PC-3 (cell line): ENCODE measurements at regions not wholly inside any gene's neighbourhood (a gene's known extent, or its start where the extent isn't known, plus 50 kb on each side); places are given as distances from the start of the nearest gene placed in this dataset.

Experiments
- ATAC-seq: fragments of 200-7000 bp; cut with Tn5 transposase; 2 replicates; pipeline ENCODE4 v1.9.1; 2020; ENCODE audit warnings: mild to moderate bottlenecking, moderate library complexity
- BruUV-seq: library from RNA; stranded (reverse); fragments of 400-500 nt; replicated peaks from 2 replicates; lab custom pipeline; 2021; lab: Mats Ljungman, UMichigan
- CTCF ChIA-PET: fragments of 300-600 bp; sonication (Branson Sonifier 250); formaldehyde crosslinking; loops from one replicate; lab custom pipeline; 2022; ENCODE audit warnings: antibody characterized with exemption; lab: Charles Lee
- POLR2A ChIA-PET: fragments of 300-600 bp; sonication (Branson Sonifier 250); formaldehyde crosslinking; loops from one replicate; lab custom pipeline; 2022; ENCODE audit warnings: antibody characterized with exemption; ENCODE audit not compliant: unreplicated experiment; lab: Charles Lee
- DNase-seq: peaks from one replicate; pipeline ENCODE4 v3.0.0-alpha.2; 2015
- H2AFZ ChIP-seq: fragments of 300-600 bp; sonication (generic); 2 replicates; pipeline ENCODE4 v1.6.0; 2016; ENCODE audit warnings: antibody characterized with exemption, low read length
- H3F3A ChIP-seq: fragments of 300-600 bp; sonication (generic); one replicate; pipeline ENCODE4 v1.6.0; 2017; ENCODE audit warnings: antibody characterized with exemption, low read length, control low read depth, mild to moderate bottlenecking; ENCODE audit not compliant: unreplicated experiment
- H3K27ac ChIP-seq: fragments of 300-600 bp; sonication (generic); 2 replicates; pipeline ENCODE4 v1.5.1; 2016; ENCODE audit warnings: mild to moderate bottlenecking, low read length
- H3K27me3 ChIP-seq: fragments of 300-600 bp; sonication (generic); 2 replicates; pipeline ENCODE4 v1.6.1; 2016; ENCODE audit warnings: low read length, mixed read lengths
- H3K36me3 ChIP-seq: fragments of 300-600 bp; sonication (generic); 2 replicates; pipeline ENCODE4 v1.6.1; 2016; ENCODE audit warnings: low read depth, mixed run types, low read length, mixed read lengths
- H3K4me1 ChIP-seq: fragments of 300-600 bp; sonication (generic); 2 replicates; pipeline ENCODE4 v1.5.1; 2016; ENCODE audit warnings: low read length; ENCODE audit not compliant: insufficient read depth
- H3K4me2 ChIP-seq: fragments of 300-600 bp; sonication (generic); 2 replicates; pipeline ENCODE4 v1.6.0; 2016; ENCODE audit warnings: low read length
- H3K4me3 ChIP-seq: fragments of 300-600 bp; sonication (generic); 2 replicates; pipeline ENCODE4 v1.5.1; 2016; ENCODE audit warnings: mild to moderate bottlenecking, low read length, mixed read lengths
- H3K79me2 ChIP-seq: fragments of 300-600 bp; sonication (generic); 2 replicates; pipeline ENCODE4 v1.6.1; 2017; ENCODE audit warnings: low read length, mixed read lengths
- H3K9ac ChIP-seq: fragments of 300-600 bp; sonication (generic); 2 replicates; pipeline ENCODE4 v1.6.0; 2016; ENCODE audit warnings: mild to moderate bottlenecking, low read length
- H3K9me2 ChIP-seq: fragments of 300-600 bp; sonication (generic); replicated peaks from 2 replicates; pipeline ENCODE4 v1.6.1; 2016; ENCODE audit warnings: mixed run types, low read length, mixed read lengths
- H3K9me3 ChIP-seq: fragments of 300-600 bp; sonication (generic); 2 replicates; pipeline ENCODE4 v1.6.1; 2016; ENCODE audit warnings: low read length, mixed read lengths
- H4K20me1 ChIP-seq: fragments of 300-600 bp; sonication (generic); 2 replicates; pipeline ENCODE4 v1.6.1; 2016; ENCODE audit warnings: low read length, mixed read lengths
- EZH2 ChIP-seq: fragments of 300-600 bp; sonication (generic); IDR thresholded peaks from one replicate; pipeline ENCODE4 v1.6.1; 2017; ENCODE audit warnings: antibody characterized with exemption, mild to moderate bottlenecking, low read length; ENCODE audit not compliant: unreplicated experiment
- EZH2phosphoT487 ChIP-seq: fragments of 300-600 bp; sonication (generic); IDR thresholded peaks from 2 replicates; pipeline ENCODE4 v1.6.1; 2018; ENCODE audit warnings: mild to moderate bottlenecking, antibody characterized with exemption, low read length, borderline replicate concordance
- intact Hi-C: fragments of 100-400 bp; cut with micrococcal nuclease; formaldehyde crosslinking; loops from 2 replicates; pipeline ENCODE4 v1.9.0; 2023
- TF ChIP-seq, protein P1 (sequence below): fragments of 300-600 bp; sonication (generic); conservative IDR thresholded peaks from 2 replicates; pipeline ENCODE4 v1.5.1; 2017; ENCODE audit warnings: antibody characterized with exemption, low read depth, mild to moderate bottlenecking, low read length

DNA sequence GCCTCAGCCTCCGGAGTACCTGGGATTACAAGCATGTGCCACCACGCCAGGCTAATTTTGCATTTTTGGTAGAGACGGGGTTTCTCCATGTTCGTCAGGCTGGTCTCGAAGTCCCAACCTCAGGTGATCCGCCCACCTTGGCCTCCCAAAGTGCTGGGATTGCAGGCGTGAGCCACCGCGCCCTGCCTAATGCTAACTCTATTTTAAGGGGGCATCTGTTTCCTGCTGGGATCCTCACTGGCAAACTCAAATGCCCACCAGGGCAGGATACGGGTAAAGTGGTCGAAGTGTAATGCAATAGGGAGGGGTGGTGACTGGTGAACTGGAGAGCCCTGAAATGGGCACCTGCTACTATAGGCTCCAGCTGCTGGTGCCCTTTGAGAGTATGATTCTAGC is 131.9 kb upstream of the ZNF217 start:
- H3K4me3 ChIP-seq: no peak overlapping the region
- no peak for DNase-seq
- H3K4me1 ChIP-seq: peaks cover 9% of the 10 kb centered on the region
- no peak for TF ChIP-seq EZH2phosphoT487
- no peak for TF ChIP-seq EZH2
- TF ChIP-seq, protein P1, sequence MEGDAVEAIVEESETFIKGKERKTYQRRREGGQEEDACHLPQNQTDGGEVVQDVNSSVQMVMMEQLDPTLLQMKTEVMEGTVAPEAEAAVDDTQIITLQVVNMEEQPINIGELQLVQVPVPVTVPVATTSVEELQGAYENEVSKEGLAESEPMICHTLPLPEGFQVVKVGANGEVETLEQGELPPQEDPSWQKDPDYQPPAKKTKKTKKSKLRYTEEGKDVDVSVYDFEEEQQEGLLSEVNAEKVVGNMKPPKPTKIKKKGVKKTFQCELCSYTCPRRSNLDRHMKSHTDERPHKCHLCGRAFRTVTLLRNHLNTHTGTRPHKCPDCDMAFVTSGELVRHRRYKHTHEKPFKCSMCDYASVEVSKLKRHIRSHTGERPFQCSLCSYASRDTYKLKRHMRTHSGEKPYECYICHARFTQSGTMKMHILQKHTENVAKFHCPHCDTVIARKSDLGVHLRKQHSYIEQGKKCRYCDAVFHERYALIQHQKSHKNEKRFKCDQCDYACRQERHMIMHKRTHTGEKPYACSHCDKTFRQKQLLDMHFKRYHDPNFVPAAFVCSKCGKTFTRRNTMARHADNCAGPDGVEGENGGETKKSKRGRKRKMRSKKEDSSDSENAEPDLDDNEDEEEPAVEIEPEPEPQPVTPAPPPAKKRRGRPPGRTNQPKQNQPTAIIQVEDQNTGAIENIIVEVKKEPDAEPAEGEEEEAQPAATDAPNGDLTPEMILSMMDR: no peak
- no peaks in the 10 kb centered on the region for H3K27me3 ChIP-seq
- H3K9me3 ChIP-seq: no peaks in the 10 kb centered on the region
- no peak overlapping the region for H3K4me2 ChIP-seq
- H4K20me1 ChIP-seq: no peaks in the 10 kb centered on the region
- no peaks in the 10 kb centered on the region for H3K9me2 ChIP-seq
- no peaks in the 10 kb centered on the region for H3K79me2 ChIP-seq
- no peaks in the 10 kb centered on the region for H3K36me3 ChIP-seq
- ChIA-PET POLR2A (interaction anchor here (0.6 kb wide), 1 partner anchor 192 kb away, joined by 4 read pairs; no protein-coding TSS in a partner anchor), CTCF (interaction anchor here (0.7 kb wide), 1 partner anchor 143 kb away, joined by 3 read pairs; no protein-coding TSS in a partner anchor)
- intact Hi-C loops: no loop called here
- H3K9ac ChIP-seq: no peak overlapping the region
- BruUV-seq: no TSS peak
- no peaks in the 10 kb centered on the region for H3F3A ChIP-seq
- no peak overlapping the region for H2AFZ ChIP-seq
- H3K27ac ChIP-seq: no peak overlapping the region
- ATAC-seq: no peak

GRCh38 chr20:53723621-53724020 is 130.0 kb upstream of the ZNF217 start:
- DNase-seq (no peak), ATAC-seq (no peak)
- Histone ChIP-seq H3K9ac (no peak overlapping the region), H3K79me2 (no peaks in the 10 kb centered on the region), H3K4me1 (peaks cover 9% of the 10 kb centered on the region), H4K20me1 (no peaks in the 10 kb centered on the region), H3K9me3 (no peaks in the 10 kb centered on the region), H3F3A (no peaks in the 10 kb centered on the region), H3K4me2 (no peak overlapping the region), H3K36me3 (no peaks in the 10 kb centered on the region), H3K27ac (no peak overlapping the region), H3K27me3 (no peaks in the 10 kb centered on the region), H3K9me2 (no peaks in the 10 kb centered on the region), H2AFZ (no peak overlapping the region), H3K4me3 (no peak overlapping the region)
- intact Hi-C loops: no loop called here
- ChIA-PET CTCF (no interaction called here), POLR2A (no interaction called here)
- no TSS peak for BruUV-seq
- no peak for TF ChIP-seq EZH2phosphoT487

DNA sequence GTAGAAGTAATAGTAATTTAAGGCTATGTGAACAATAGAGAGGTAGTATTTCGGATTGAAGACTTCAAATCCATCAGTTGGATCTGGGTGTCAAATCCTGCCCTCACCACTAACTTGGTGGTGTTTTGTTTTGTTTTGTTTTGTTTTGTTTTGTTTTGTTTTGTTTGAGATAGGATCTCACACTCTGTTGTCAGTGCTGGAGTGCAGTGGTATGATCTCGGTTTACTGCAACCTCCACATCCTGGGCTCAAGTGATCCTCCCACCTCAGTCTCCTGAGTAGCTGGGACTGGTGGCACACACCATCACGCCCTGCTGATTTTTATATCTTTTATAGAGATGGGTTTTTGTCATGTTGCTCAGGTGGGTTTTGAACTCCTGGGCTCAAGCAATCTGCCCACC is 129.4 kb upstream of the ZNF217 start:
- intact Hi-C loops: no loop called here
- H3F3A ChIP-seq: no peaks in the 10 kb centered on the region
- H3K4me2 ChIP-seq: no peak overlapping the region
- H4K20me1 ChIP-seq: no peaks in the 10 kb centered on the region
- DNase-seq (no peak), ATAC-seq (no peak)
- BruUV-seq: no TSS peak
- peaks cover 9% of the 10 kb centered on the region for H3K4me1 ChIP-seq
- no peak overlapping the region for H2AFZ ChIP-seq
- TF ChIP-seq, protein P1: no peak
- TF ChIP-seq EZH2phosphoT487 (no peak), EZH2 (no peak)
- H3K36me3 ChIP-seq: no peaks in the 10 kb centered on the region
- H3K27me3 ChIP-seq: no peaks in the 10 kb centered on the region
- ChIA-PET POLR2A (no interaction called here), CTCF (no interaction called here)
- H3K9ac ChIP-seq: no peak overlapping the region
- no peaks in the 10 kb centered on the region for H3K9me3 ChIP-seq
- H3K79me2 ChIP-seq: no peaks in the 10 kb centered on the region
- no peaks in the 10 kb centered on the region for H3K9me2 ChIP-seq
- no peak overlapping the region for H3K27ac ChIP-seq
- no peak overlapping the region for H3K4me3 ChIP-seq
